WTC11 (cell line): ENCODE measurements at regions not wholly inside any gene's neighbourhood (a gene's known extent, or its start where the extent isn't known, plus 50 kb on each side); places are given as distances from the start of the nearest gene placed in this dataset.

ENCODE experiments used
- CBFB ChIP-seq: sonication (generic); formaldehyde crosslinking; IDR thresholded peaks from 2 replicates; pipeline ENCODE4 v1.8.1; 2022; ENCODE audit warnings: mild to moderate bottlenecking, low read depth, missing genetic modification reagents
- JUN ChIP-seq: sonication (generic); formaldehyde crosslinking; IDR thresholded peaks from 2 replicates; pipeline ENCODE4 v1.8.0; 2023; ENCODE audit warnings: mild to moderate bottlenecking, missing genetic modification reagents
- SMAD3 ChIP-seq: sonication (generic); formaldehyde crosslinking; IDR thresholded peaks from 2 replicates; pipeline ENCODE4 v1.8.0; 2022; ENCODE audit warnings: missing genetic modification reagents, mild to moderate bottlenecking, borderline replicate concordance
- SMAD4 ChIP-seq: sonication (generic); formaldehyde crosslinking; IDR thresholded peaks from 2 replicates; pipeline ENCODE4 v1.8.0; 2022; ENCODE audit warnings: mild to moderate bottlenecking, missing genetic modification reagents
- TF ChIP-seq, protein P1 (sequence below): fragments of 200-600 bp; IDR thresholded peaks from 2 replicates; pipeline ENCODE4 v1.8.0; 2022; ENCODE audit warnings: antibody characterized with exemption
- TF ChIP-seq, protein P2 (sequence below): sonication (generic); formaldehyde crosslinking; IDR thresholded peaks from 2 replicates; pipeline ENCODE4 v1.8.1; 2023; ENCODE audit warnings: mild to moderate bottlenecking, missing genetic modification reagents, moderate library complexity
- TF ChIP-seq, protein P3 (sequence below): sonication (generic); formaldehyde crosslinking; IDR thresholded peaks from 2 replicates; pipeline ENCODE4 v1.8.1; 2023; ENCODE audit warnings: mild to moderate bottlenecking, moderate library complexity, missing genetic modification reagents
- TF ChIP-seq, protein P4 (sequence below): sonication (generic); formaldehyde crosslinking; IDR thresholded peaks from 2 replicates; pipeline ENCODE4 v1.8.1; 2023; ENCODE audit warnings: mild to moderate bottlenecking, missing genetic modification reagents, moderate library complexity
- TF ChIP-seq, protein P5 (sequence below): sonication (generic); formaldehyde crosslinking; IDR thresholded peaks from 2 replicates; pipeline ENCODE4 v1.8.0; 2023; ENCODE audit warnings: missing genetic modification reagents, mild to moderate bottlenecking, borderline replicate concordance

DNA sequence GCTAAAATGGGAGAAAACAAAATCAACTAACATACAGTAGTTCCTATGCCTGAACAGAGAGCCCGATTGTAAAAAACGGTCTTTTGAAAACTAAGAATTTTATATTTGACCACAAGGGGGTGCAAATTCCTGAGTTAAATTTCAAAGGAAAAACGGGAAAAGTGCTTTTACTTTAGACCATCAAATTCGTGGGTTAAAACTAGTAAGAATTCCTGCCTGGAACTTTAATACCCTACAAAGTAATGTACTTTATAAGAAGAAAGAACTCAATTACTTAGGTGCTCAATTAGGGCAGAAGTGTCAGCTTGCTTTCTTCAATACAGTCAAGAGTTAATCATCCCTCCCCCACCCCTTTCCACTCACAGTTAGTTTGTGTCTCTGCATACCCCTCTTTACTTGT is 69.8 kb downstream of the KCNRG start:
- TF ChIP-seq, protein P1, sequence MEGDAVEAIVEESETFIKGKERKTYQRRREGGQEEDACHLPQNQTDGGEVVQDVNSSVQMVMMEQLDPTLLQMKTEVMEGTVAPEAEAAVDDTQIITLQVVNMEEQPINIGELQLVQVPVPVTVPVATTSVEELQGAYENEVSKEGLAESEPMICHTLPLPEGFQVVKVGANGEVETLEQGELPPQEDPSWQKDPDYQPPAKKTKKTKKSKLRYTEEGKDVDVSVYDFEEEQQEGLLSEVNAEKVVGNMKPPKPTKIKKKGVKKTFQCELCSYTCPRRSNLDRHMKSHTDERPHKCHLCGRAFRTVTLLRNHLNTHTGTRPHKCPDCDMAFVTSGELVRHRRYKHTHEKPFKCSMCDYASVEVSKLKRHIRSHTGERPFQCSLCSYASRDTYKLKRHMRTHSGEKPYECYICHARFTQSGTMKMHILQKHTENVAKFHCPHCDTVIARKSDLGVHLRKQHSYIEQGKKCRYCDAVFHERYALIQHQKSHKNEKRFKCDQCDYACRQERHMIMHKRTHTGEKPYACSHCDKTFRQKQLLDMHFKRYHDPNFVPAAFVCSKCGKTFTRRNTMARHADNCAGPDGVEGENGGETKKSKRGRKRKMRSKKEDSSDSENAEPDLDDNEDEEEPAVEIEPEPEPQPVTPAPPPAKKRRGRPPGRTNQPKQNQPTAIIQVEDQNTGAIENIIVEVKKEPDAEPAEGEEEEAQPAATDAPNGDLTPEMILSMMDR, result peak; percentile 40
- TF ChIP-seq SMAD4 (CRISPR knock-in tag) (no peak), CBFB (no peak), JUN (CRISPR knock-in tag) (no peak), SMAD3 (CRISPR knock-in tag) (no peak)
- TF ChIP-seq, protein P2, sequence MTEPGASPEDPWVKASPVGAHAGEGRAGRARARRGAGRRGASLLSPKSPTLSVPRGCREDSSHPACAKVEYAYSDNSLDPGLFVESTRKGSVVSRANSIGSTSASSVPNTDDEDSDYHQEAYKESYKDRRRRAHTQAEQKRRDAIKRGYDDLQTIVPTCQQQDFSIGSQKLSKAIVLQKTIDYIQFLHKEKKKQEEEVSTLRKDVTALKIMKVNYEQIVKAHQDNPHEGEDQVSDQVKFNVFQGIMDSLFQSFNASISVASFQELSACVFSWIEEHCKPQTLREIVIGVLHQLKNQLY (CRISPR knock-in tag), result no peak
- TF ChIP-seq, protein P3, sequence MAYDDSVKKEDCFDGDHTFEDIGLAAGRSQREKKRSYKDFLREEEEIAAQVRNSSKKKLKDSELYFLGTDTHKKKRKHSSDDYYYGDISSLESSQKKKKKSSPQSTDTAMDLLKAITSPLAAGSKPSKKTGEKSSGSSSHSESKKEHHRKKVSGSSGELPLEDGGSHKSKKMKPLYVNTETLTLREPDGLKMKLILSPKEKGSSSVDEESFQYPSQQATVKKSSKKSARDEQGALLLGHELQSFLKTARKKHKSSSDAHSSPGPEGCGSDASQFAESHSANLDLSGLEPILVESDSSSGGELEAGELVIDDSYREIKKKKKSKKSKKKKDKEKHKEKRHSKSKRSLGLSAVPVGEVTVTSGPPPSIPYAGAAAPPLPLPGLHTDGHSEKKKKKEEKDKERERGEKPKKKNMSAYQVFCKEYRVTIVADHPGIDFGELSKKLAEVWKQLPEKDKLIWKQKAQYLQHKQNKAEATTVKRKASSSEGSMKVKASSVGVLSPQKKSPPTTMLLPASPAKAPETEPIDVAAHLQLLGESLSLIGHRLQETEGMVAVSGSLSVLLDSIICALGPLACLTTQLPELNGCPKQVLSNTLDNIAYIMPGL (CRISPR knock-in tag), result no peak
- TF ChIP-seq, protein P4, sequence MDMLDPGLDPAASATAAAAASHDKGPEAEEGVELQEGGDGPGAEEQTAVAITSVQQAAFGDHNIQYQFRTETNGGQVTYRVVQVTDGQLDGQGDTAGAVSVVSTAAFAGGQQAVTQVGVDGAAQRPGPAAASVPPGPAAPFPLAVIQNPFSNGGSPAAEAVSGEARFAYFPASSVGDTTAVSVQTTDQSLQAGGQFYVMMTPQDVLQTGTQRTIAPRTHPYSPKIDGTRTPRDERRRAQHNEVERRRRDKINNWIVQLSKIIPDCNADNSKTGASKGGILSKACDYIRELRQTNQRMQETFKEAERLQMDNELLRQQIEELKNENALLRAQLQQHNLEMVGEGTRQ (CRISPR knock-in tag), result no peak
- TF ChIP-seq, protein P5, sequence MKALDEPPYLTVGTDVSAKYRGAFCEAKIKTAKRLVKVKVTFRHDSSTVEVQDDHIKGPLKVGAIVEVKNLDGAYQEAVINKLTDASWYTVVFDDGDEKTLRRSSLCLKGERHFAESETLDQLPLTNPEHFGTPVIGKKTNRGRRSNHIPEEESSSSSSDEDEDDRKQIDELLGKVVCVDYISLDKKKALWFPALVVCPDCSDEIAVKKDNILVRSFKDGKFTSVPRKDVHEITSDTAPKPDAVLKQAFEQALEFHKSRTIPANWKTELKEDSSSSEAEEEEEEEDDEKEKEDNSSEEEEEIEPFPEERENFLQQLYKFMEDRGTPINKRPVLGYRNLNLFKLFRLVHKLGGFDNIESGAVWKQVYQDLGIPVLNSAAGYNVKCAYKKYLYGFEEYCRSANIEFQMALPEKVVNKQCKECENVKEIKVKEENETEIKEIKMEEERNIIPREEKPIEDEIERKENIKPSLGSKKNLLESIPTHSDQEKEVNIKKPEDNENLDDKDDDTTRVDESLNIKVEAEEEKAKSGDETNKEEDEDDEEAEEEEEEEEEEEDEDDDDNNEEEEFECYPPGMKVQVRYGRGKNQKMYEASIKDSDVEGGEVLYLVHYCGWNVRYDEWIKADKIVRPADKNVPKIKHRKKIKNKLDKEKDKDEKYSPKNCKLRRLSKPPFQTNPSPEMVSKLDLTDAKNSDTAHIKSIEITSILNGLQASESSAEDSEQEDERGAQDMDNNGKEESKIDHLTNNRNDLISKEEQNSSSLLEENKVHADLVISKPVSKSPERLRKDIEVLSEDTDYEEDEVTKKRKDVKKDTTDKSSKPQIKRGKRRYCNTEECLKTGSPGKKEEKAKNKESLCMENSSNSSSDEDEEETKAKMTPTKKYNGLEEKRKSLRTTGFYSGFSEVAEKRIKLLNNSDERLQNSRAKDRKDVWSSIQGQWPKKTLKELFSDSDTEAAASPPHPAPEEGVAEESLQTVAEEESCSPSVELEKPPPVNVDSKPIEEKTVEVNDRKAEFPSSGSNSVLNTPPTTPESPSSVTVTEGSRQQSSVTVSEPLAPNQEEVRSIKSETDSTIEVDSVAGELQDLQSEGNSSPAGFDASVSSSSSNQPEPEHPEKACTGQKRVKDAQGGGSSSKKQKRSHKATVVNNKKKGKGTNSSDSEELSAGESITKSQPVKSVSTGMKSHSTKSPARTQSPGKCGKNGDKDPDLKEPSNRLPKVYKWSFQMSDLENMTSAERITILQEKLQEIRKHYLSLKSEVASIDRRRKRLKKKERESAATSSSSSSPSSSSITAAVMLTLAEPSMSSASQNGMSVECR (CRISPR knock-in tag), result no peak
